Activated CD8-positive, alpha-beta T cell treated with anti-CD3 and anti-CD28 coated beads for 36 hours (primary cell): ENCODE measurements at regions not wholly inside any gene's neighbourhood (a gene's known extent, or its start where the extent isn't known, plus 50 kb on each side); places are given as distances from the start of the nearest gene placed in this dataset.

Experiments used
- ATAC-seq: fragments of 200-7000 bp; cut with Tn5 transposase; one replicate; pipeline ENCODE4 v1.10.0; 2021; ENCODE audit warnings: mild to moderate bottlenecking, moderate library complexity
- CTCF ChIA-PET: fragments of 350-600 bp; sonication (Branson Sonifier 250); formaldehyde crosslinking; loops from one replicate; lab custom pipeline; 2021; ENCODE audit warnings: antibody characterized with exemption; lab: Charles Lee
- POLR2A ChIA-PET: fragments of 350-600 bp; sonication (Branson Sonifier 250); formaldehyde crosslinking; loops from one replicate; lab custom pipeline; 2021; ENCODE audit warnings: antibody characterized with exemption; lab: Charles Lee
- DNase-seq: peaks from one replicate; pipeline ENCODE4 v3.0.0-alpha.2; 2020
- H3K27ac Mint-ChIP-seq: one replicate; pipeline ENCODE4 v1.8.0; 2021; ENCODE audit warnings: mild to moderate bottlenecking, mixed read lengths
- H3K27me3 Mint-ChIP-seq: one replicate; pipeline ENCODE4 v1.8.0; 2021; ENCODE audit warnings: mixed read lengths
- H3K36me3 Mint-ChIP-seq: one replicate; pipeline ENCODE4 v1.8.0; 2021; ENCODE audit warnings: low read depth, mixed read lengths
- H3K4me1 Mint-ChIP-seq: one replicate; pipeline ENCODE4 v1.8.0; 2021; ENCODE audit warnings: low read depth, mixed read lengths
- H3K4me3 Mint-ChIP-seq: one replicate; pipeline ENCODE4 v1.8.0; 2021; ENCODE audit warnings: mild to moderate bottlenecking, moderate library complexity, mixed read lengths
- H3K9me3 Mint-ChIP-seq: one replicate; pipeline ENCODE4 v1.8.0; 2021; ENCODE audit warnings: mixed read lengths
- intact Hi-C: fragments of 100-400 bp; cut with micrococcal nuclease; formaldehyde crosslinking; loops from one replicate; pipeline ENCODE4 v1.10.0; 2022
- TF ChIP-seq, protein P1 (sequence below): fragments of 200-600 bp; IDR thresholded peaks from one replicate; pipeline ENCODE4 v1.8.0; 2022; ENCODE audit warnings: antibody characterized with exemption, mild to moderate bottlenecking

DNA sequence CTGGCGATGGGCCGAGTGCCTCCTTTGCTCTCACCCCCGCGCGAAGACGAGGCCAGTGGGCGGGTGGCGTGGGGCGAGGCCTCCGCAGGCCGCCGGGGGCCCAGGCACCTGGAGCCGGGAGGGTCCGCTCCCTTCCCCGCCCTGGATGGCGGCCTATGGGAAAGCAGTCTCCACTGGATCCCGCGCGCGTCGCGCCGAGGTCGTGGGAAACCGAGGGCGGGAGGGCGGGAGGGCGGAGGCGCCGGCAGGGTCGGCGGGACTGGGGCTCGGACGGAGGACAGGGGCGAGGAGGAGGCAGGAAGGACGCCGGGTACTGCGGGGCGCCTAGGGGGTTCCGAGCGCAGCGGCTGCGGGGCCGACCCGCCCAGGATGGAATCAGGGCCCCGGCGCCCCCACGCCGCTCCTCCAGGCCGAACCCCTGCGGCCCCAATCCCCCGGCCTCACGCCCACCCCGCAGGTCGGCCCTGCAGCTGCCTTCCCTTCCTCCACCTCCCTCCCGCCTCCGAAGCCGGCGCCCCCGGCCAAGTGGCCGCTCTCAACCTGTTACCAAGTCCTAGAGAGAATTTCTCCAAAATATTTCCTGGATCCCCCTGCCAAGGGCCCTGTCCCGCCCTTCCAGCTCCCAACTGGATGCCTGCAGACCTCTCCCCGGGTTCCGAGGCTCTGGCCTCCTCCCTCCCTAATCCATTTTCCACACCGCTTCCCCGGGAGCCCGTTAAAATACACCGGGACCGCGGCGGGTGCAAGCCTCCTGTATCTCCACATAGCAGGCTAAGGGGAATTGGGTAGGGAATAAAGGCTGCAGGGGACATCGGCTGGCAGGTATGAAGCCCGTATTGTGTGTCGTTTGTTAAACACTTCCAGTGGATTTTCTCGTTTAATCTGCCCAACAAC is 146.3 kb downstream of the ERCC6L2 start:
- TF ChIP-seq, protein P1, sequence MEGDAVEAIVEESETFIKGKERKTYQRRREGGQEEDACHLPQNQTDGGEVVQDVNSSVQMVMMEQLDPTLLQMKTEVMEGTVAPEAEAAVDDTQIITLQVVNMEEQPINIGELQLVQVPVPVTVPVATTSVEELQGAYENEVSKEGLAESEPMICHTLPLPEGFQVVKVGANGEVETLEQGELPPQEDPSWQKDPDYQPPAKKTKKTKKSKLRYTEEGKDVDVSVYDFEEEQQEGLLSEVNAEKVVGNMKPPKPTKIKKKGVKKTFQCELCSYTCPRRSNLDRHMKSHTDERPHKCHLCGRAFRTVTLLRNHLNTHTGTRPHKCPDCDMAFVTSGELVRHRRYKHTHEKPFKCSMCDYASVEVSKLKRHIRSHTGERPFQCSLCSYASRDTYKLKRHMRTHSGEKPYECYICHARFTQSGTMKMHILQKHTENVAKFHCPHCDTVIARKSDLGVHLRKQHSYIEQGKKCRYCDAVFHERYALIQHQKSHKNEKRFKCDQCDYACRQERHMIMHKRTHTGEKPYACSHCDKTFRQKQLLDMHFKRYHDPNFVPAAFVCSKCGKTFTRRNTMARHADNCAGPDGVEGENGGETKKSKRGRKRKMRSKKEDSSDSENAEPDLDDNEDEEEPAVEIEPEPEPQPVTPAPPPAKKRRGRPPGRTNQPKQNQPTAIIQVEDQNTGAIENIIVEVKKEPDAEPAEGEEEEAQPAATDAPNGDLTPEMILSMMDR = no peak
- H3K27ac Mint-ChIP-seq = peak overlapping the region; percentile 87
- H3K9me3 Mint-ChIP-seq = peaks cover 1% of the 10 kb centered on the region
- peaks cover 22% of the 10 kb centered on the region for H3K27me3 Mint-ChIP-seq
- ATAC-seq (peak; percentile 11), DNase-seq (peak; percentile 26)
- POLR2A ChIA-PET = interaction anchor here (0.7 to 2.9 kb wide), 2 partner anchors 10 to 12 kb away, joined by 3 to 6 read pairs; no protein-coding TSS in a partner anchor
- peaks cover 14% of the 10 kb centered on the region for H3K36me3 Mint-ChIP-seq
- H3K4me3 Mint-ChIP-seq = peak overlapping the region; percentile 78
- intact Hi-C loops = no loop called here
- CTCF ChIA-PET = no interaction called here
- H3K4me1 Mint-ChIP-seq = peaks cover 62% of the 10 kb centered on the region

DNA sequence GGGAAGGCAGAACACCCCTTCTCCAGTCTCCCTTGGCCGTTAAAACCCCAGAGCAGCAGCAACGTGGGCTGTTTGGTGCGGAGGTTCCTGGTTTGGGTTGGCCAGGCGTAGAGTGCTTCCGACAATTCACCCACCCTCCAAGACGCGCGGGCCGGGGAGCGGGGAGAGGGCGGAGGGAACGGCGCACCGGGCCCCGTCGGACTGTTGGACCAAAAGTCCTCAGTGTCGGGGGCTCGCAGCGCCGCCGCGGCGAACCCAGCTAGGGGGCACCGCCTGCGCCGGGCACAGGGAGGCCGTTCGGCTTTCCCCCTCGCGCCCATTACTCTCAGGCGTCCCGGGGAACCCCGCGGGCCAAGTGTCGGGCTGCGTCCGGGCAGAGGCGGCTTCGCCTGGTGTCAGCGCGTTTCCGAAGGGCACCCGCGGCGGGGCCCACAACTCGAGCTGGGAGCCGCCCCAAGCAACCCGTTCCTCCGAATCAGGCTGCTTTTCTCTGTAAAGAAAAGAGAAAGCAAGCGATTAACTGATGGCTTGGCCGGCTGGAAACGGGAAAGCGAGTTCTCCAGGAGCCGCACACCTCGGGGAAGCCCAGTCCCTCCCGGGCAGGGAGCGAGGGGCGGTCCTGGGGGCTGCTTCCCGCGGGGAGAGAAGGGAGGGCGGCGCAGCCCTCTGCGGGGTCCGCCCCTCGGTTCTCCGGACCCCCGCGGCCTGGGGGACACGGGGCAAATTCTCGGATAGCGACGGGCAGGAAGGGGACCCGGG is 145.5 kb downstream of the ERCC6L2 start:
- Mint-ChIP-seq H3K4me3 (peak overlapping the region; percentile 75), H3K27ac (peak overlapping the region; percentile 87), H3K9me3 (peaks cover 1% of the 10 kb centered on the region), H3K36me3 (peaks cover 14% of the 10 kb centered on the region), H3K27me3 (peaks cover 17% of the 10 kb centered on the region), H3K4me1 (peaks cover 66% of the 10 kb centered on the region)
- TF ChIP-seq, protein P1 = no peak
- DNase-seq (peak; percentile 67), ATAC-seq (peak; percentile 35)
- intact Hi-C loops = no loop called here
- POLR2A ChIA-PET = interaction anchor here (0.8 to 2.9 kb wide), 2 partner anchors 10 to 25 kb away, joined by 3 to 6 read pairs; no protein-coding TSS in a partner anchor
- CTCF ChIA-PET = no interaction called here

DNA sequence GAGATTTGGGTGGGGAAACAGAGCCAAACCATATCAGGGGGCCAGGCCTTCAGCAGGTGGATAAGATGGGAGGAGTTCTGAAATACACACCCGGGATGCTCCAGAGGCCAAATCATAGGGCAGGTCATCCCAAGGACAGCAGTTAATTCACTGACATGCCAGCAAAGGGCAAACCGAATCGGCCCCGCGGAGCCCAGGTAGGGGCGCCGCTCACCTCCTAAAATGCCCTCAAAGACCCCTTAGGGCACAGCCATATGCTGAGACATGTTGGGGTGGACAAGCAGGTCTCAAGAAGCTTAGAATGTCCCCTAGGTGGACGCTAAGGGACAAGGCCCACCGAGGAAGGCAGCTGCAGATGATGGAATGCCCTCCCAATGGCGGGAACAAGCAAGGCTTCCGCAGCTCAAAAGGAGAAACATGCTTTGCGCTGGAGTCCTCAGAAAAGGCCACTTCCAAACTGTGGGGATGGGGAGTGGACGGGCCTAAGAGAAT is 144.9 kb downstream of the ERCC6L2 start:
- intact Hi-C loops = no loop called here
- Mint-ChIP-seq H3K4me1 (peaks cover 64% of the 10 kb centered on the region), H3K9me3 (peaks cover 1% of the 10 kb centered on the region), H3K27me3 (peaks cover 11% of the 10 kb centered on the region), H3K27ac (peak overlapping the region; percentile 85), H3K36me3 (peaks cover 14% of the 10 kb centered on the region), H3K4me3 (peak overlapping the region; percentile 75)
- ChIA-PET POLR2A (interaction anchor here (0.8 kb wide), 1 partner anchor 26 kb away, joined by 3 read pairs; no protein-coding TSS in a partner anchor), CTCF (no interaction called here)
- TF ChIP-seq, protein P1 = no peak
- DNase-seq = no peak
- no peak for ATAC-seq
